Stimulated activated CD8-positive, alpha-beta memory T cell treated with anti-CD3 and anti-CD28 coated beads, Interleukin-12 subunit alpha, Interleukin-12 subunit beta, amount 100 ng/mL, for 4 hours (primary cell): ENCODE measurements at regions not wholly inside any gene's neighbourhood (a gene's known extent, or its start where the extent isn't known, plus 50 kb on each side); places are given as distances from the start of the nearest gene placed in this dataset.

Source experiments
- DNase-seq: peaks from one replicate; pipeline ENCODE4 v3.0.0-alpha.2; 2020; ENCODE audit warnings: low read depth

GRCh38 chr4:123497340-123497739 lies 100.7 kb downstream of the SPRY1 start:
- no peak for DNase-seq

GRCh38 chr4:123501733-123502132 lies 105.1 kb downstream of the SPRY1 start:
- DNase-seq: no peak

DNA sequence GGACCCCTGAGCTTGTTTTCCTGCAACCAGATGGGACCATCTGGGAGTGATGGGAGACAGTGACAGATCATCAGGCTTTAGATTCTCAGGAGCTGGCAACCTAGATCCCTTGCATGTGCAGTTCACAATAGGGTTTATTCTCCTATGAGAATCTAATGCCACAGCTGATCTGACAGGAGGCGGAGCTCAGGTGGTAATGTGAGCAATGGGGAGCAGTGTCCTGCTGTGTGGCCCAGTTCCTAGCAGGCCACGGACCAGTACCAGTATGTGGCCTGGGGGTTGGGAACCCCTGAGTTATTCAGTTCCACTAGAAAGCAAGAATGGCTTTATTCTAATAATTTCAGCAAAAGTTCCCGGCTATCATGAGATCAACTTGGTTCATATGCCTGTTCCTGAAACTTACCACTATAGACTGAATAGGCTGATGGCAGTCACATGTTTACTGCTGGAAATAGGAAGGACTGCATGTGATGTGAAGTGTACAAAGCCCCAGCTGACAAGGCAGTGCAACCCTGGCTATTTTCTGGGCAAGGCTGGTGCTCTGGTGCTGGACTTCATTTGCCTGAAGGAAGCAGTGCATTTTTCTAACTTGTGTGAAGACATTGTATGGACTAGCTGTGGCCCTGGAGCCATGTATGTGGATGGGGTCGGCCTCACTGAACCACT lies 107.2 kb downstream of the SPRY1 start:
- no peak for DNase-seq

GRCh38 chr4:123505095-123506010 lies 108.8 kb downstream of the SPRY1 start:
- no peak for DNase-seq

DNA sequence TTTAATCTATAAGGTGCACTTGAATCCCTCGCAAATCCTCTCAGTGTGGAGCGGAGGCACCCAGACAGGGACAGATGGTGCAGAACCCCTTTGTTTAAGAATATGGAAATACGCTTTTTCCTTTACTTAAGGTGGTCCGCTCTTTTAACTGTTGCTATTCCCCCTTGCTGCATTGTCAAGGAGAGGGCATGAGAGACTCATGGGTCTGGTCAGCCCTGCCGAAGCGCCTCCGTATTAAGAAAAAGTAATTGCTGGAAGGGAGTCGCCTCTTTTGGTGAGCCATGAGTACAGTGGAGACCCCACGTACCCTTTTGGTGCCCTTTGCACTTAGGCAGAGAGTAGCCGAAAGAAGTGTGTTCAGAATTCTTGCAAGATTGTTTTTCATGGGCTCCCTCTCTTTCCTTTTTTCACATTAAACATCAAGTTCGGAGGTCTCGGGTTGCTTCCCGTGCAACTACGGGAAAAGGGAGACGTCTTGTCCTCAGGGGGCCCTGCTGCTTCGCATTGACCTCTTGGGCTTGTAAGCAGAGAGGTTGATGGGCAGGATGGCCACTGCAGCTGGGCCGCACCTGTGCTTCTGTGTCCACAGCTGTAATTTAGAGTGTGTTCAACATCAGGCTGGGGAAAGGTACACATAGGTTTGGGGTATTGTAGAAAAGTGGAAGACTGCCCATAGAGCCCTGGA lies 109.6 kb downstream of the SPRY1 start:
- DNase-seq: no peak

DNA sequence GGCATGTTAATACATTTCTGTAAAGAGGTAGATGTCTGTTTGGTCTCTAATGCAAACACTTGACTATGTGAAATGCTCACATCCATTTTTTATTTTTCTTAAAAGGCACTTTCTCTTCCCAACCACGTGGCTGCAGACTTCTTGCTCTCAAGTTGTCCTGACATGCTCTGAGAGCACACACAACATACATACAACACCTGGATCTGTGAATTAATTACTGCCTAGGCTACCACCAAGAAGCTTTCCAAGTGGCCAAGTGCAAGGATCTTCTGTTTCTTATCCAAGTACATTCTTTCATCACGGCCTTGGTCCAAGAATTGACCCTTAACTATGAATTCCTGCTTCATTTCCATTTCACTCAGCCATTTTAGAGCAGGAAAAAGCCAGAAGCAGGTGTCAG lies 110.8 kb downstream of the SPRY1 start:
- no peak for DNase-seq

DNA sequence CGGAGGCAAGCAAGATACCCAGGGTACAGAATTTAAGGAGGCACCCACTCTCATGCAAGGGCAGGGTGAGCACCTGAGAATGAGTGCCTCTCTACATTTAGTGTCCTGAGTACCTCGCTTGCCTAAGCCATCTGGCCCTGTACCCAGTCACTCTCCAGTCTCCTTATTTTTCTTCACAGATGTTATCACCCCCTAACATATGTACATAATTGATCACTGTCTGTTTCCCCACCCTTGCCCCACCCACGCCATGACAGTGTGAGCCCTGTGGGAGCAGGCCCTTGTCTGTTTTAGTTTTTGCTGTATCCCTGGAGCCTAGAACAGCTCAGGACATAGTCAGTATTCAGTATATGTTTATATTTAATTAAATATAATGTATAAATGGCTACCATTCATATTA lies 113.6 kb downstream of the SPRY1 start:
- no peak for DNase-seq

- DNase-seq: no peak
Measured at GRCh38 chr4:123510659-123511058, 114.1 kb downstream of the SPRY1 start.

DNA sequence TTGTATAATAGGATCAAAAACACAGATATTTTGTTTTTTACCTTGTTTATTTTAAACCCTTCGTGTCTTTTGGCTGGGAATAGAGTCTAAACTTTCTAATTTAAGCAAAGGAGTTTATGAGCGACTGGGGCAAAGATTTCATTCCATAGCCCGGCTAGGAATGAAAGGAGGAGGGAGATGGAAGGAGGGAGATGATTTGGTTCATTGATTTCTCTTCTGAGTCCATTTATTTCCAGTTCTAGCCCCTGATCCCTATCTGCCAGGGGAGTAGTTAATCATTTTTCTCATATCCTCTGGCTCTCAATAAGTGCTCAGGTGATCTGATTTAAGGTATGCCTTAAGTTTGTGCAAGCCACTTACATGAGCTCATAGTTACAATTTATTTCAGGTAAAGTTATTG lies 120.0 kb downstream of the SPRY1 start:
- DNase-seq: no peak

DNA sequence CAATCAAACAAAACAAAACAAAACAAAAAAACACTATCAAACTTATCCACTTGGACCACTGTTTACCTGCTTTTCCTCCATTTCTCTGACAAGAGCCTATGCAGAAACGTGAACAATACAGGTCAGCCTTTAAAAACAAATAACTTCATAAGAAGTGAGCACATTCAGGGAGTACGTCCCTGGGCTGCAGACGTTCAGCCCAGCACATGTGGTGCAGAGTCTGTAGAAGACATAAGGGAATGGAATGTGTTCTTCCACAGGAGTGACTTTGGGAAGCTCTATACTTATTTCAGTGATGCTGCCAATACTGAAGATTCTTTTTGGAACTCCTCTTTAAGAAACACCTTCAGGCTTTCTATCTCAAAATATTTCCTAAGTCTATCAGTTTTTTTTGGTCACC lies 120.6 kb downstream of the SPRY1 start:
- no peak for DNase-seq

GRCh38 chr4:123517971-123518370 lies 121.4 kb downstream of the SPRY1 start:
- DNase-seq: no peak

GRCh38 chr4:123520325-123520724 lies 123.7 kb downstream of the SPRY1 start:
- DNase-seq: no peak

DNA sequence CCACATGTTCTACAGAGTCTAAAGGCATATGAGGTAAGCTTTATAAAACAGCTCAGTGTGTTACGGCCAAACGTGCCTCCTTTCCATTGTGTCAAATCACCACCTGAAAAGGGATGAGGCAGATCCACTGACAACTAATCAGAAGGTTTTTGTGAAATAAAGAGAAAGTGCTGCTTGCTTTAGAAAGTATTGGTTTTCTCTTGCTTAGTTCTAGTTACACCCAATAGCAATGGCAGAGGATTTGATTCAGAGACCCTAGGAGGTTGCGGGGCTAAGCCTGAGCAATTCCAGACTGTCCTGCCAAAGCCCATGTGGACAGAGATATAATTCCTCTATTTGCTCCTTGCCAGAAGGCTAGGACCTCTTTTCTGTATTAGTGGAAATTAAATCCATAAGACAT lies 125.5 kb downstream of the SPRY1 start:
- no peak for DNase-seq

GRCh38 chr4:123522646-123523045 lies 126.1 kb downstream of the SPRY1 start:
- DNase-seq: no peak

DNA sequence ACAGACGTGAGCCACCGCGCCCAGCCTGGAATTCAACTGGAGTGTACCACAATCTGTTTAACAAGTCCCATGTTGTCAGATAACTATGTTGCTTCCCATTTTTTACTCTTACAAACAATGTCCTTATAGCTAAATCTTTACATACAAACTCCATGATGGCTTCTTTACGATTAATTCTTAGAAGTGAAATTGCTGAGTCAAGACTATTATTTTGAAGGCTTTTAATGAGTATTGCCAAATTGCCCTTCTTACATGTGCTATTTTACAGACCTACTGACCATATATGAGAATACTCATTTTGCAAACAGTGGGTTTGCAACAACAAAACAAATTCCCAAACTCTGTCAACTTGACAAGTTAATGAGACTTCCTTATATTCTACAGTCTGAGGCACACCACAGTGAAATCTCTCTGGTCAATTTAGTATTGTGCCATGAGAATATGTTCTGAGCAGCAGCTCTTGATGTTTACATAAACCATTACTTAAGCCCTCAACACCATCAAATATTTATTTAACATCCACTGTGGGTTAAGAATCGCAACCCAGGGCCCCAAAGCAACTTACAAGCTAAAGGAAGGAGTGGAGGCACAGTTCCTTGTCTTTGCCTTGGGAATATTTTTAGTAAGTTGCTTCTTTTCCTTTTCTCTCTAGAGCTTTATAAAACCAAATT lies 128.5 kb downstream of the SPRY1 start:
- DNase-seq: no peak

DNA sequence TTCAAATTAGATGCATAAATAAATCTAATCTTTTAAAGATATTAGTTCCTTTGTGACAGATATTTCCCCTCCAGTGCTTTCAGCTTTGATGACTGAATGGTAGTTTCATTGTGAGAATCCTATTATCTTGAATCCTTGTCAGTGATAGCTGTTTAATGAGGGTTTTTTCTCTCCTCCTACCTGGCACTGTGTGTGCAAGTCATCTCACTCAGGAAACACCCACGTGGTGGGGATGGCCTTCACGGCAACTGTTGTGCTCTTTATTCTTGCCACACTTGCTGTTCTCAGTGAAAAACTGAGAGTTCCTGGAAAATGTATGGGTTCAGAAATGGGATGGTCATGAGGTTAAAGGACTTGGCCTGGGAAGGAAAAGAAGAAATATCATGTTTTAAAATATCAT lies 129.9 kb downstream of the SPRY1 start:
- no peak for DNase-seq

- DNase-seq: no peak
Measured at GRCh38 chr4:123528501-123529277, 132.1 kb downstream of the SPRY1 start.

DNA sequence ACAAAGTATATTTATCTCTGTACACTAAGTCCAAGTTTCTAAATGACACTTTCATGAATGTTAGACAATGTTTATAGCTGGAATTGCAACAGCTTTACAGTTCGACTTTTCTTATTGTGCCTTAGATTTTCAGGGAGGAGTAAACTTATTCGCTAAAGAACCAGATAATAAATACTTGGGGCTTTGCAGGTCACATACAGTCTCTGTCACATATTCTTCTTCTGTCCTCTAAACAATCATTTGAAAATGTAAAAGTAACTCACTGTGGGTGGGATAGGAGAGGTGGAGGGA lies 132.6 kb downstream of the SPRY1 start:
- DNase-seq: no peak

DNA sequence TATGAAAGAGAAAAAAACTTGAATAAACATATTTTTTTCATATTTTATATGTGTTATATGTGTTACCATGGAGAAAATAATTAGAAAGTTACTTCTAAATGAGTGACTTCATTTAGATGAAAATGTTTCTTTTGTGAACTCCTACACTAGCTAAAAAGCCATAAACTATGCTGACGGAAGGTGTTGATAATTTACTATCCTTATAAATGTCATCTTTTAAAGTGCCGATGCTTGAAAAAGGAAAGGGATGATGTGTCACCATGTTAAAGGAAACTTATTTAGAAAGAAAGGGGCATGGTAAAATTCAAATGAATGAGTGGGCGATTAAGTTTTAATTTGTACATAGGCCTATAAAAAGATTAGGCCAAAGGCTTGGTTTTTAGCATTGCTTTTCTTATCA lies 133.8 kb downstream of the SPRY1 start:
- no peak for DNase-seq

DNA sequence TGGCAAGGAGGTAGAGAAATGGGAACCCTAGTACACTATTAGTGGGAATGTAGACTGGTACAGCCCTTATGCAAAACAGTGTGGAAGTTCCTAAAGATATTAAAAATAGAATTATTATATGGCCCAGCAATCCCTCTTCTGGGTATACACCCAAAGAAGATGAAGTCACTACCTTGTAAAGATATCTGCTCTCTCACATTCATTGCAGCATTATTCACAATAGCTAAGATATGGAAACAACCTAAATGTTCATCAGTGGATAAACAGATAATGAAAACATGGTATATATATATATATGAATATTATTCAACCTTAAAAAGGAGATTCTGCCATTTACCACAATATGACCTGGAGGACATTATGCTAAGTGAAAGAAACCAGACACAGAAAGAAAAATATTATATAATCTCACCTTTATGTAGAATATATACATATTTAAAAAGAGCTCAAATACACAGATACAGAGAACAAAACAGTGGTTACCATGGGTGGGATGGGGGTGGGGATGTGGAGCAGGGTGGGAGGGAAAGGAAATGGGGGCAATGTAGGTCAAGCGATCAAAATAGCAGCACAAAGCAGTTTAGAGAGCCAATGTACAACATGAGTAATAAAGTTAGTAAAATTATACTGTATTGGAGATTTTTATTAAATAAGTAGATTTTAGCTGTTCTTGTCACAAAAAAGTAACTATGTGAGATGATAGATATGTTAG lies 138.6 kb downstream of the SPRY1 start:
- no peak for DNase-seq

- DNase-seq: no peak
Measured at GRCh38 chr4:123536225-123536624, 139.6 kb downstream of the SPRY1 start.
